ENCODE measurements at regions not wholly inside any gene's neighbourhood (a gene's known extent, or its start where the extent isn't known, plus 50 kb on each side); places are given as distances from the start of the nearest gene placed in this dataset.

DNA sequence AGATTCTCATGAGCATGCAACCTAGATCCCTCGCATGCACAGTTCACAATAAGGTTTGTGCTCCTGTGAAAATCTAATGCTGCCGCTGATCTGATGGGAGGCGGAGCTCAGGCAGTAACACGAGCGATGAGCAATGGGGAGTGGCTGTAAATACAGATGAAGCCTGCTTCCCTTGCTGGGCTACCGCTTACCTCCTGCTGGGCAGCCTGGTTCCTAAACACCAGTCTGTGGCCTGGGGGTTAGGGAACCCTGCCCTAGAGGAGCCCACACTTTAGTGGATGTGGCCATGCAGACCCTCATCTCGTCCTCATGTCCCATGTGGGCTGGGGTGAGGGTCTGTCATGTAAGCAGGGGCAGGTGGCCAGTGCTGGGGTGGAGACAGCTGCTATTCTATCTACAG, 417.6 kb downstream of the GLRX3 start:
- Histone ChIP-seq H3K4me1 (no peaks in the 10 kb centered on the region), H3K9me3 (no peaks in the 10 kb centered on the region), H3K36me3 (no peaks in the 10 kb centered on the region), H3K4me3 (no peak overlapping the region), H3K27me3 (peaks cover 0 to 8% (median 0%) of the 10 kb centered on the region in 4 donors), H3K27ac (no peak overlapping the region)
- intact Hi-C loops (cut with DNase I) = no loop called here
- TF ChIP-seq, protein P1, sequence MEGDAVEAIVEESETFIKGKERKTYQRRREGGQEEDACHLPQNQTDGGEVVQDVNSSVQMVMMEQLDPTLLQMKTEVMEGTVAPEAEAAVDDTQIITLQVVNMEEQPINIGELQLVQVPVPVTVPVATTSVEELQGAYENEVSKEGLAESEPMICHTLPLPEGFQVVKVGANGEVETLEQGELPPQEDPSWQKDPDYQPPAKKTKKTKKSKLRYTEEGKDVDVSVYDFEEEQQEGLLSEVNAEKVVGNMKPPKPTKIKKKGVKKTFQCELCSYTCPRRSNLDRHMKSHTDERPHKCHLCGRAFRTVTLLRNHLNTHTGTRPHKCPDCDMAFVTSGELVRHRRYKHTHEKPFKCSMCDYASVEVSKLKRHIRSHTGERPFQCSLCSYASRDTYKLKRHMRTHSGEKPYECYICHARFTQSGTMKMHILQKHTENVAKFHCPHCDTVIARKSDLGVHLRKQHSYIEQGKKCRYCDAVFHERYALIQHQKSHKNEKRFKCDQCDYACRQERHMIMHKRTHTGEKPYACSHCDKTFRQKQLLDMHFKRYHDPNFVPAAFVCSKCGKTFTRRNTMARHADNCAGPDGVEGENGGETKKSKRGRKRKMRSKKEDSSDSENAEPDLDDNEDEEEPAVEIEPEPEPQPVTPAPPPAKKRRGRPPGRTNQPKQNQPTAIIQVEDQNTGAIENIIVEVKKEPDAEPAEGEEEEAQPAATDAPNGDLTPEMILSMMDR (IDR thresholded peaks at IDR 0.05) = no peak
- no peak for TF ChIP-seq POLR2A (IDR thresholded peaks at IDR 0.05)
- no peak for DNase-seq
- WGBS, 2 donors = 57 to 68% methylated on average over 6 to 7 of the region's 7 CpGs

DNA sequence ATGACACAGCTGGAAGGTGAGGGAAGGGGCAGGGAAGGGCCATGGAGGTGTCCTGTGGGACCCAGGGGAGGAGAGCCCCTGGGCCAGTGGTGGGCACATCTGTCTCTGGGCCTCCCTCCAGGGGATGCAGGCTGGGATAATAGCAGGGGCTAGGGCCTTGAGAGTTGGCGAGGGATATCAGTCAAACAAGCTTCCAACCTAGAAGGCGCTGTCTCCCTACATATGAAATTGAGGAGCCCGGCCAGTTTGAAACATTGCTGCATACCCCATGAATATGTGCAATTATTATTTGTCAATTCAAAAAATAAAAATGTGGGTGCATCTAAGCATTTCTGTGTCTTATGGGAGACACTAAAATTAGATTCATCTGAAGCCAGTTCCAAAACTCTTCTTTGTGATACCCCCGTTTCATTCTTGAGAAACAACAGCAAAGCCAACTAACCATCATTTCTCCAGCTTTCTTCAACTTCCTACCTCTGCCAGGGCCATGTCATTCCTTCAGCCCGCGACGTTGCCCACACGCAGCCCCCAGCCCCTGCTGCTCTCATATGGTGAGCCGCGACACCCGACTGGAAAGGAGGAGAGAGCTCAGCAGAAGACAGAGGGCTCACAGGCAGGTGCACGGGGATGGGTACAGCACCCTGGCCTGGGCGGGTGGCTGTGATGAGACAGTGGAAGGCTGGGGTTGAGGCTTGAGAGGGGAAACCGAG, 418.7 kb downstream of the GLRX3 start:
- Histone ChIP-seq H3K4me3 (no peak overlapping the region), H3K27ac (no peak overlapping the region), H3K4me1 (no peaks in the 10 kb centered on the region), H3K27me3 (peaks cover 0 to 8% (median 0%) of the 10 kb centered on the region in 4 donors), H3K36me3 (no peaks in the 10 kb centered on the region), H3K9me3 (no peaks in the 10 kb centered on the region)
- intact Hi-C loops (cut with DNase I) = no loop called here
- DNase-seq = no peak
- no peak for TF ChIP-seq POLR2A (IDR thresholded peaks at IDR 0.05)
- TF ChIP-seq, protein P1 (IDR thresholded peaks at IDR 0.05) = no peak
- 71 to 85% methylated on average over 5 to 11 of the region's 14 CpGs for WGBS, 2 donors

DNA sequence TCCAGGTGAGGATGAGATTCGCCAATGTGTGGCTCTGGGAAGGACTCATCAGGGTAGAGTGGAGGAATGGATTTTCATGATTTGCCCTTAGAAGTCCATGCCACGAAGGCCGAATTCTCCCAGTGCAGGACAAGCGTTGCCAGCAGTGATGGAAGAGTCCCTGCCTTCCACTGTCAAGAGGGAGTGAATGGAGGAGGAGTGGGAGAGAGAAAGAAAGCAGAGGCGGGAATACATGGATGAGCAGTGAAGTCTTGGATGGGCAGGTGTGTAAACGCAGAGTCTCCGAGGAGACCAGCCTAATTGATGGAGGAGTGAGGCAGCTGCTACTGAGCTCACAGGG, 419.2 kb downstream of the GLRX3 start:
- no peaks in the 10 kb centered on the region for H3K9me3 ChIP-seq
- intact Hi-C loops (cut with DNase I) = no loop called here
- DNase-seq = no peak
- H3K4me3 ChIP-seq = no peak overlapping the region
- 66 to 69% methylated on average over 7 of the region's 7 CpGs for WGBS, 2 donors
- no peak for TF ChIP-seq POLR2A (IDR thresholded peaks at IDR 0.05)
- TF ChIP-seq, protein P1 (IDR thresholded peaks at IDR 0.05) = no peak
- no peak overlapping the region for H3K27ac ChIP-seq
- H3K27me3 ChIP-seq = peaks cover 0 to 8% (median 0%) of the 10 kb centered on the region in 4 donors
- H3K36me3 ChIP-seq = no peaks in the 10 kb centered on the region
- H3K4me1 ChIP-seq = no peaks in the 10 kb centered on the region

DNA sequence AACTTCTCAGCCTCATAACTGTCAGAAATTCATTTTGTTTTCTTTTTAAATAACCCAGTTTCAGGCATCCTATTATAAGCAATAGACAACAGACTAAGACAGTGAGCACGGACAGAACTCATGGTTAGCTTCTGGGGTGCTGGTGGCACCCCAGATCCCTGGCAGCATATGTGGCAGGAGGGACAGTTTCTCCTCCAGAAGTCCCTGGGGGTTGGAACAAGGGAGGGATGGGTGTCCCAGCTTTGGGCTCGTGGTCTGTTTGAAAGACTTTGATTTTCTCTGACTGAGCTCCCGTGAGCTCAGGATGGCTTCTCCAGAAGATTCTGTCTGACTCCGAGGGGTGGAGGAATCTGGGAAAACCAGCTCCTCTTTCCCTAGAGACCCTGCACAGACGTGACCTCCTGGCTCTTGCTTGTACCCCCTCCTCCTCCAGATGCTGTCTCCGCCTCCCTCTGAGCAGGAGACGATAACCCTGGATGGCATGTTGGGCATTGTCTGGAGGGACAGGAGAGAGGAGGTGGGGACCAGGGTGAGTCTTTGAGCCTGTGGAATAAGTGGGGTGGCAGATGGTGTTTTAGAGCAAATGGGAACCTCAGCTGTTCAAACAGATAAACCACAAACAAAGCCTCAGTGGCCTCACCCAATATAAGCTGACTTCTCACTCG, 421.1 kb downstream of the GLRX3 start:
- H3K27ac ChIP-seq = no peak overlapping the region
- H3K9me3 ChIP-seq = no peaks in the 10 kb centered on the region
- DNase-seq = no peak
- no peak overlapping the region for H3K4me3 ChIP-seq
- WGBS, 2 donors = 51 to 66% methylated on average over 4 to 7 of the region's 8 CpGs
- TF ChIP-seq, protein P1 (IDR thresholded peaks at IDR 0.05) = no peak
- TF ChIP-seq POLR2A (IDR thresholded peaks at IDR 0.05) = no peak
- intact Hi-C loops (cut with DNase I) = no loop called here
- no peaks in the 10 kb centered on the region for H3K4me1 ChIP-seq
- H3K27me3 ChIP-seq = no peaks in the 10 kb centered on the region
- H3K36me3 ChIP-seq = no peaks in the 10 kb centered on the region

DNA sequence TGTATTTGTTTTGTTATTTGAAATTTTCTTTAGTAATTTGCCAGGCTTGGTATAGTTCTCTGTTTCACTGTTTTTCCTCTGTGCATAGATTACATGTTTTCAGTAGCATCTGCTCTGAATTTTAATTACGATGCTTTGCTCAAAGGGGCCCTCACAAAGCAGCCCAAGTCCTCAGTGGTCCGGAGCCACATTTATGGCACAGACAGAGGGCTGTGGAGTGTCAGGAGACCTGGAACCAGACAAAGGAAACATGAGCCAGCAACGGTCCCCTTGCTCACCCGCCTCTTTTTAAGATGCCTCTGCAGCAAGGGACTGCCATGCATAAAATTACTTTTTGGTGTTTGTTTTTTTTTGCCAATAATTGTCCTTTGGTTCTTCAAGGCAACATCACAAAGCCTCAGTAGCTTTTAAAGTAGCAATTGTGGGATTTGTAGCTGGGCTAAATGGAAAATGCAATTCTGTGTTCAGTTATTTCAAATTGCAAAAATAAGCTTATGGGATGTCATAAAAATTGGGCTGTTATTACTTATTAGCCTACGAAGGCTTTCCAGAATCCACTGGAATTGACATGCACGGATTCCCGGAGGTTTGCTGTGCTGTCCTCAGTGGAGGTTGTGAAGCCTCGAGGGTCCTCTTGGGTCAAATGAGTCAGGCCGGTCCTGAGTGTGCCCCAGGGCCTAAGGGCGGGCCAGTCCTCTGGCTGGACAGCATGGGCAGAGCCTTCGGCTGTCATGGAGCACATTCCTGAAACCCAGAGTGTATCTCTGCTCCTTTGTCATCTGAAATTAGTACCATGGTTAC, 422.8 kb downstream of the GLRX3 start:
- Histone ChIP-seq H3K9me3 (no peaks in the 10 kb centered on the region), H3K4me3 (no peak overlapping the region), H3K27ac (no peak overlapping the region), H3K4me1 (no peaks in the 10 kb centered on the region), H3K27me3 (no peaks in the 10 kb centered on the region), H3K36me3 (no peaks in the 10 kb centered on the region)
- no peak for DNase-seq
- intact Hi-C loops (cut with DNase I) = no loop called here
- TF ChIP-seq, protein P1 (IDR thresholded peaks at IDR 0.05) = no peak
- no peak for TF ChIP-seq POLR2A (IDR thresholded peaks at IDR 0.05)
- WGBS, 2 donors = 71 to 73% methylated on average over 9 to 10 of the region's 11 CpGs
